ENCODE measurements at regions not wholly inside any gene's neighbourhood (a gene's known extent, or its start where the extent isn't known, plus 50 kb on each side); places are given as distances from the start of the nearest gene placed in this dataset.
"Not testable (repeated sequence)": the region's sequence is repeated elsewhere in the genome, so short reads cannot be mapped to it uniquely, and the experiment has no call there.

- in situ Hi-C loops (cut with HindIII; ENCODE audit: low sequenced_read_pairs) = no loop called here
Measured at GRCh38 chr3:31290046-31290445, 242.7 kb upstream of the STT3B start.

GRCh38 chr3:31291818-31292217 is 240.9 kb upstream of the STT3B start:
- DNase-seq (ENCODE audit: low spot score) = no peak
- in situ Hi-C loops (cut with HindIII; ENCODE audit: low sequenced_read_pairs) = no loop called here

More at GRCh38 chr3:31290046-31290445, 242.7 kb upstream of the STT3B start:
- DNase-seq (ENCODE audit: low spot score) = no peak

- in situ Hi-C loops (cut with HindIII; ENCODE audit: low sequenced_read_pairs) = no loop called here
- peak; percentile 9 for DNase-seq (ENCODE audit: low spot score)
Measured at GRCh38 chr3:31294430-31295149, 238.1 kb upstream of the STT3B start.

- DNase-seq (ENCODE audit: low spot score) = no peak
- in situ Hi-C loops (cut with HindIII; ENCODE audit: low sequenced_read_pairs) = no loop called here
Measured at GRCh38 chr3:31295150-31295765, 237.5 kb upstream of the STT3B start.

GRCh38 chr3:31297726-31298298 is 234.9 kb upstream of the STT3B start:
- no peak for DNase-seq (ENCODE audit: low spot score)
- in situ Hi-C loops (cut with HindIII; ENCODE audit: low sequenced_read_pairs) = no loop called here

- in situ Hi-C loops (cut with HindIII; ENCODE audit: low sequenced_read_pairs) = no loop called here
- DNase-seq (ENCODE audit: low spot score) = no peak
Measured at GRCh38 chr3:31300456-31301443, 232.0 kb upstream of the STT3B start.

GRCh38 chr3:31302343-31302742 is 230.4 kb upstream of the STT3B start:
- DNase-seq (ENCODE audit: low spot score) = no peak
- in situ Hi-C loops (cut with HindIII; ENCODE audit: low sequenced_read_pairs) = no loop called here

- in situ Hi-C loops (cut with HindIII; ENCODE audit: low sequenced_read_pairs) = no loop called here
- DNase-seq (ENCODE audit: low spot score) = no peak
Measured at GRCh38 chr3:31305340-31305739, 227.4 kb upstream of the STT3B start.

- in situ Hi-C loops (cut with HindIII; ENCODE audit: low sequenced_read_pairs) = no loop called here
- DNase-seq (ENCODE audit: low spot score) = no peak
Measured at GRCh38 chr3:31307131-31307785, 225.5 kb upstream of the STT3B start.

- in situ Hi-C loops (cut with HindIII; ENCODE audit: low sequenced_read_pairs) = no loop called here
- DNase-seq (ENCODE audit: low spot score) = no peak
Measured at GRCh38 chr3:31311559-31311958, 221.2 kb upstream of the STT3B start.

GRCh38 chr3:31312400-31312799 is 220.3 kb upstream of the STT3B start:
- in situ Hi-C loops (cut with HindIII; ENCODE audit: low sequenced_read_pairs) = no loop called here
- DNase-seq (ENCODE audit: low spot score) = no peak

GRCh38 chr3:31314258-31314657 is 218.5 kb upstream of the STT3B start:
- in situ Hi-C loops (cut with HindIII; ENCODE audit: low sequenced_read_pairs) = no loop called here
- DNase-seq (ENCODE audit: low spot score) = no peak

GRCh38 chr3:31319332-31319731 is 213.4 kb upstream of the STT3B start:
- in situ Hi-C loops (cut with HindIII; ENCODE audit: low sequenced_read_pairs) = no loop called here

GRCh38 chr3:31321620-31322019 is 211.1 kb upstream of the STT3B start:
- DNase-seq (ENCODE audit: low spot score) = no peak
- in situ Hi-C loops (cut with HindIII; ENCODE audit: low sequenced_read_pairs) = no loop called here

More at GRCh38 chr3:31319332-31319731, 213.4 kb upstream of the STT3B start:
- DNase-seq (ENCODE audit: low spot score) = no peak

GRCh38 chr3:31322460-31322859 is 210.3 kb upstream of the STT3B start:
- DNase-seq (ENCODE audit: low spot score) = no peak
- in situ Hi-C loops (cut with HindIII; ENCODE audit: low sequenced_read_pairs) = no loop called here

GRCh38 chr3:31327826-31328357 is 204.8 kb upstream of the STT3B start:
- DNase-seq (ENCODE audit: low spot score); in situ Hi-C loops (cut with HindIII; ENCODE audit: low sequenced_read_pairs): not testable (repeated sequence)

GRCh38 chr3:31331278-31331677 is 201.4 kb upstream of the STT3B start:
- no peak for DNase-seq (ENCODE audit: low spot score)
- in situ Hi-C loops (cut with HindIII; ENCODE audit: low sequenced_read_pairs) = no loop called here

- DNase-seq (ENCODE audit: low spot score) = no peak
- in situ Hi-C loops (cut with HindIII; ENCODE audit: low sequenced_read_pairs) = no loop called here
Measured at GRCh38 chr3:31341130-31341529, 191.6 kb upstream of the STT3B start.

GRCh38 chr3:31343075-31343474 is 189.7 kb upstream of the STT3B start:
- in situ Hi-C loops (cut with HindIII; ENCODE audit: low sequenced_read_pairs) = no loop called here
- no peak for DNase-seq (ENCODE audit: low spot score)

All from G401 (cell line).